AML-193 (cell line): ENCODE measurements at regions not wholly inside any gene's neighbourhood (a gene's known extent, or its start where the extent isn't known, plus 50 kb on each side); places are given as distances from the start of the nearest gene placed in this dataset.
A peak's percentile ranks its signal among the peaks of the same experiment; 100 is the strongest.

Experiments used
- DNase-seq, 2 experiments: peaks; one replicate each; lab custom pipeline; 2025; lab: John Stamatoyannopoulos, UW

- no peak for DNase-seq
Observed at GRCh38 chr1:101706366-101706765, 290.4 kb downstream of the OLFM3 start.

GRCh38 chr1:101709721-101710120 lies 287.0 kb downstream of the OLFM3 start:
- no peak for DNase-seq

GRCh38 chr1:101713760-101714159 lies 283.0 kb downstream of the OLFM3 start:
- no peak for DNase-seq

GRCh38 chr1:101723415-101723814 lies 273.3 kb downstream of the OLFM3 start:
- no peak for DNase-seq

DNA sequence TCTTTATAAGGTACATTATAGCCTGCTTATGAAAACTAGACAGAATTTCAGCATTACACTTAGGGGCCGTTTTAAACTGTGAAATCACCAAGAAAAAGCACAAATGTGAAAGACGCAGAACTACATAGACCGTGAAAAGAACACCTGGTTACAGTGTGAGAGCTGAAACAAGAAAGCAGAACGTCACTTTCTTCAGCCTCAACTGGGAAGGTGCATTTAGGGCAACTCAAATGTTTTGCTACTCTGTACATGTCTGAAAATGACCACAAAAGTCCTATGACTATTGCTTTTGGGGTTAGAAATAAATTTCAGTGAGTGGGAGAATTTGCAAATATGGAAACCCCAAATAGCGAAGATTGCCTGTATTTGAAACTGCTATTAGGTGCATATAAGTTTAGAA lies 268.7 kb downstream of the OLFM3 start:
- DNase-seq, result no peak

DNA sequence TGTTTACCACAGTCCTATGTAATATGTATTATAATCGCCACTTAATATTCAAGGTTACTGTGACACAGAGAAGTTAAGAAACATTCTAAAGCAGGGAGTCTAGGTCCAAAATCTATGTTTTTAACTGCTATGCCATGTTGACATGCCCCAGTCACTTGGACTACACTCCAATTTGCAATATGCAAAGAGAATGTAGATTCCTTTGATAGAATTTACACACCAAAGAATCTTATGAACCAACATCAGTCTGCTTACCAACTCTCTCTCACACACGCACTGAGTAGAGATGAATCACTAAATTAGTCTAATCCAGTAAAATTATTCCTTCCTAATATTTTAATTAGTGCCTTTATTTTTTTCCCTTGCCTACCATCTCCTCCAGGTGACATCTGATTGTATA lies 266.2 kb downstream of the OLFM3 start:
- DNase-seq, result no peak

GRCh38 chr1:101732261-101732660 lies 264.5 kb downstream of the OLFM3 start:
- no peak for DNase-seq

GRCh38 chr1:101733340-101733739 lies 263.4 kb downstream of the OLFM3 start:
- no peak for DNase-seq

- peak in 1 of 2 experiments; percentile 1 for DNase-seq
Observed at GRCh38 chr1:101738475-101738874, 258.3 kb downstream of the OLFM3 start.

DNA sequence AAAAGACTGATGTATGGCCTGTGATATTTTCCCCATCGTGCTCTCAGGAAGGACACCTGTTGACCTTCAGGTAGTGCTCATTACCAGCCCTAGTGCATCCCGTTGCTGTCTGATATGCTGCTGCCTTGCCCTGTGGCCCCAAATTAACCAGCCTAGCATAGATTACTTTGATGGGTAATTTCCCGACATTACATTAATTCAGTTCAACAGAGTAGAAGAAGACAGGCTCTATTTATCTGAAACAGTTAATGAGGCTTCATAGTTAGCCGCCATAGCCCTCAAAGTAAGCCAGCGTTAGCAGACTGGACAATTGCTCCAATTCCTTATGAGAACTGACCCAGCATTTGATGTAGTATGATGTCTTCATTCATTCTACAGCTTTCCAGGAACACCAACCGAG lies 257.6 kb downstream of the OLFM3 start:
- no peak for DNase-seq

- no peak for DNase-seq
Observed at GRCh38 chr1:101739826-101740330, 256.8 kb downstream of the OLFM3 start.

GRCh38 chr1:101741910-101742309 lies 254.8 kb downstream of the OLFM3 start:
- no peak for DNase-seq

GRCh38 chr1:101742509-101742908 lies 254.2 kb downstream of the OLFM3 start:
- DNase-seq, result no peak

DNA sequence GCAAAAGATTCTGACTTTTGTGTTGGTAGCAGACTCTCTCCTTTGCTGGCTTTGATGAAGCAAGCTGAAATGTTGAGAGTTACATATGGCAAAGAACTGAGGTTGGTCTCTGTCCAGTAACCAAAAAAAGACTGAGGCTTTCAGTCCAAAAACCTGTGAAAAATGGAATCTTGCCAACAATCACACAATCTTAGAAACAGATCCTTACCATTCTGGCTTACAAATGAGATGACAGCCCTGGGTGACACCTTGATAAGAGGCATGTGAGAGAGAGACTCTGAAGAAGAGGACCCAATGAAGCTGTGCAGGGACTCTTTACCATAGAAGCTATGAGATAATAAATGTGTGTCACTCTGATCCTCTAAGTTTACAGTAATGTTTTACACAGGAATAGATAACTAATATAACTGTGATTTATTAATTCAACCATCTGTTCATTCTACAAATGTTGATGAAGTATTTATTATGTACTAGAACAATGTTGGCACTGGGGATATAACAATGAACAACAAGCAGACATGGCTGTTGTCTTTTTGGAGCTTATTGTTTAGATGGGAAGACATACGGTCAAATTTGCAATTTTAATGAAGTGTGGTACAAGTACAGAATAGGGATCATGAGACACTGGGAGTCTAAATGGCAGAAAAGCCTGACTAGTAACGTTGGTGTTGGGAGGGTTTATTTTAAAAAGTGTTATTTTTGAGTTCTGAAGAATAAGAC lies 251.0 kb downstream of the OLFM3 start:
- DNase-seq, result no peak

GRCh38 chr1:101748077-101748476 lies 248.6 kb downstream of the OLFM3 start:
- DNase-seq, result no peak
